Keratinocyte (primary cell): ENCODE measurements at regions not wholly inside any gene's neighbourhood (a gene's known extent, or its start where the extent isn't known, plus 50 kb on each side); places are given as distances from the start of the nearest gene placed in this dataset.

Source experiments
- EZH2 ChIP-seq: IDR thresholded peaks from one replicate; pipeline ENCODE4 v1.6.1; 2012; ENCODE audit warnings: inconsistent platforms, mild to moderate bottlenecking, low read length, moderate library complexity
- TF ChIP-seq, protein P1 (sequence below), 3 experiments: IDR thresholded peaks in 1 of 3; conservative IDR thresholded peaks in 1 of 3; optimal IDR thresholded peaks in 1 of 3; 2 replicates in 2 of 3; 3 replicates in 1 of 3; pipeline versions ENCODE3 to v1.5.1; 2011; ENCODE audit warnings: low read length in 3 of 3, mild to moderate bottlenecking in 3 of 3, moderate library complexity in 2 of 3, control low read depth in 1 of 3, inconsistent platforms in 1 of 3; ENCODE audit not compliant: insufficient read depth in 2 of 3; ENCODE audit errors: extremely low read depth in 1 of 3

DNA sequence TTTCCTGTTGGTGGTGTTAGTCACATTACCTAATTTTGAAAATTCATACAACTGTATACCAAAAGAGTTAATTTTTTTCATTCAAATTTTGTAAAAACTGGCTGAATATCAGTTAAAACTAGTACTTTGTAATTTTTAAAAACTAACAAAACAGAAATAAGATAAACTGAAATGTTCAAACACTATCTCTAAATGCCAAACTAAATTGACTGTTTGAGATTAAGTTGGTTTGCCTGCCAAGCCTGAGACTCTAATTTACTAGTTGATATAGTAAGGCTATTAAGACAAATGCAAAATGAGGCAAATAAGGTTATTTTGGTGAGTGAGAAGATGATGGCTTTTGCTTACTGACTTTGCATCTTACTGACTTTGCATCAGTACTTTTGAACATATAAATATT lies 1134.9 kb upstream of the LRRN3 start:
- TF ChIP-seq, protein P1, sequence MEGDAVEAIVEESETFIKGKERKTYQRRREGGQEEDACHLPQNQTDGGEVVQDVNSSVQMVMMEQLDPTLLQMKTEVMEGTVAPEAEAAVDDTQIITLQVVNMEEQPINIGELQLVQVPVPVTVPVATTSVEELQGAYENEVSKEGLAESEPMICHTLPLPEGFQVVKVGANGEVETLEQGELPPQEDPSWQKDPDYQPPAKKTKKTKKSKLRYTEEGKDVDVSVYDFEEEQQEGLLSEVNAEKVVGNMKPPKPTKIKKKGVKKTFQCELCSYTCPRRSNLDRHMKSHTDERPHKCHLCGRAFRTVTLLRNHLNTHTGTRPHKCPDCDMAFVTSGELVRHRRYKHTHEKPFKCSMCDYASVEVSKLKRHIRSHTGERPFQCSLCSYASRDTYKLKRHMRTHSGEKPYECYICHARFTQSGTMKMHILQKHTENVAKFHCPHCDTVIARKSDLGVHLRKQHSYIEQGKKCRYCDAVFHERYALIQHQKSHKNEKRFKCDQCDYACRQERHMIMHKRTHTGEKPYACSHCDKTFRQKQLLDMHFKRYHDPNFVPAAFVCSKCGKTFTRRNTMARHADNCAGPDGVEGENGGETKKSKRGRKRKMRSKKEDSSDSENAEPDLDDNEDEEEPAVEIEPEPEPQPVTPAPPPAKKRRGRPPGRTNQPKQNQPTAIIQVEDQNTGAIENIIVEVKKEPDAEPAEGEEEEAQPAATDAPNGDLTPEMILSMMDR (optimal IDR thresholded peaks at IDR 0.05 in 1 of 3, IDR thresholded peaks at IDR 0.05 in 1 of 3, conservative IDR thresholded peaks at IDR 0.05 in 1 of 3; ENCODE audit: extremely low read depth in 1 of 3, insufficient read depth in 2 of 3, low read length in 3 of 3): no peak
- TF ChIP-seq EZH2: no peak
